HG02678 (cell line): ENCODE measurements at regions not wholly inside any gene's neighbourhood (a gene's known extent, or its start where the extent isn't known, plus 50 kb on each side); places are given as distances from the start of the nearest gene placed in this dataset.

ENCODE experiments used
- ATAC-seq: cut with Tn5 transposase; IDR thresholded peaks from one replicate; pipeline ENCODE4 v1.9.1; 2021; ENCODE audit warnings: mild to moderate bottlenecking, moderate library complexity; ENCODE audit not compliant: unreplicated experiment

- peak; percentile 64 for ATAC-seq
Observed at GRCh38 chr5:23012842-23013241, 159.7 kb upstream of the CDH12 start.

DNA sequence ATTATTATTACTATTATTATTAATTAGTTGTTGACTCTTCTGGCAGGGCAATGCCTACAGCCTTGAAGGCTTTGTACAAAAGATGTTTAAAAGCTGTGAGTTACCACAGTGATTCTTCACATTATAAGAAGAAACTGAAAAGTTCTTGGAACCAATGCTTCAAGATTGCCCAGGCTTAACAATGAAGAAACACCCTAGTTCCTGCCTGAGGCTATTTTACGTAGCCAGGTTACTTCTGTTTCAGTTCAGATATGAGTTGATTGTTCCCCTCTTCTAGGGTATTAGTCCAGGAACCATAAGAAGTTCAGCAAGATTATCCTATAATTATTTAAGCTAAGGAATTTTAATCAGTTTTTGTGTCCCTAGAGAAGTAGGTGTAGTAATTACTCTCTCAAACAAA, 154.6 kb upstream of the CDH12 start:
- no peak for ATAC-seq

GRCh38 chr5:23007236-23007635, 154.1 kb upstream of the CDH12 start:
- ATAC-seq: no peak

GRCh38 chr5:23001120-23001519, 148.0 kb upstream of the CDH12 start:
- ATAC-seq: no peak

DNA sequence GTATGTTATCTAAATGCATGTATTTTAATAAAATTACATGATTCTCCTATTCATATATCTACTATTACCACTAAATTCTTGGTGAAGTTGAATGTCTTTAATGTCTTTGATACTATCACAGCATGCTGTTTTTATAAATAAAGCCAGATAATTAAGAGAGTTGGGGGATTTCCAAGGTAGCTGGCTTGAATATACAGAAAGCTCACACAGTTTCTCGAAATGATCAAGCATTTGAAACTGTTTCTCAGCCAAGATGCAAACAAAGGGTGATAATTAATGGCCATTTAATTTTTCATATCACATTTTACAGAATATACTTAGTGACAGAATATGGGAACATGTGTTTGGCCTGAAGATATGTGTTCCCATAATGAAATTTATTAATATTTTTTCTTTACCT, 145.6 kb upstream of the CDH12 start:
- ATAC-seq: no peak

DNA sequence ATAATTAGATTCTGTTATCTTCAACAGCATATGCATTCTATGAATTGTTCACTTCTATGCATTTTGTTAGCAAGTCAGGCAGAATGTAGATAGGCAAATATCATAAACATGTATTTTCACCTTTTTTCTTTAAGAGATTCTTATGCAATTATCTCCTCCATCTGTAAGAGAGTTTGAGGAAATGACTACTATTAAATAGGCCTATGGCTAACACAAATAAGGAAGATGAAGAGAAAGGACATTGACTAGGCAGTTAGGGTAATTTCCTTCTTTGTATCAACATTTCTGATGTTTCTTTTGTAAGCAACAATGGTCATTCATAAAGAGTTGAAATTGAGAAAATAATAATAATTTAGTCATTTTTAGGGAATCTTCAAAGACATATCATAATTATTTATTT, 145.2 kb upstream of the CDH12 start:
- ATAC-seq: no peak

GRCh38 chr5:22988937-22989336, 135.8 kb upstream of the CDH12 start:
- no peak for ATAC-seq

GRCh38 chr5:22986281-22986680, 133.1 kb upstream of the CDH12 start:
- ATAC-seq: no peak

- ATAC-seq: no peak
Observed at GRCh38 chr5:22985446-22985845, 132.3 kb upstream of the CDH12 start.

DNA sequence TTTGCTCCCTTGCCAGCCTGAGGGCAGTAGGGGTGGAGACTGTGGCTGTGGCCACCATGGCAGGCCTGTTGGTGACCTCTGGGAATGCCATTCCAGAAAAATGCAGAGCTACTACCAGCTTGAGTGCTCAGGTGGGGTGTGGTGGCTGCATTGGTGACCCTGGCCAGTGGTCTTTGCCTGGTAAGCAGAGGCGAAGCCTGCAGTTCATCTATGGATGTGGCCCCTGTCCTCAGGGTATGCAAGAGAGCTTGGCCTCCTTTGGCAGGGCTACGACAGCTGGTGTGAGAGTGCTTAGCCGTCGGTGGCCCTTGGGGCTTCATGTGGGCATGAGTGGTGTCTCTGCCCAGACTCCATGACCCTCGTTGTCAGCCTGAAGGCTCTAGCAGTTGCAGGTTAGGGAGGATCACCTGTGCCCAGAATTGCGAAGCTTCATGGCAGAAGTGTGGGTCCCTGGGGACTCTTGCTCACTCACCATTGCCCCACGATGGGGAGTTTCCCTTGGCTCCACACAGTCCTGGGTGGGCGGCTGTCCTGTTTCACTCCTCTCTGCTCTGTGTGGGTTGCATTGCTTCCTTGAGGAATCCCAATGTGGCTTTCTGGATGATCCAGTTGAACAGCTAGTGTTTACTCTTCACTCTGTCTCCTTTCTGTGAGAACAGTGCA, 117.9 kb upstream of the CDH12 start:
- ATAC-seq: no peak

DNA sequence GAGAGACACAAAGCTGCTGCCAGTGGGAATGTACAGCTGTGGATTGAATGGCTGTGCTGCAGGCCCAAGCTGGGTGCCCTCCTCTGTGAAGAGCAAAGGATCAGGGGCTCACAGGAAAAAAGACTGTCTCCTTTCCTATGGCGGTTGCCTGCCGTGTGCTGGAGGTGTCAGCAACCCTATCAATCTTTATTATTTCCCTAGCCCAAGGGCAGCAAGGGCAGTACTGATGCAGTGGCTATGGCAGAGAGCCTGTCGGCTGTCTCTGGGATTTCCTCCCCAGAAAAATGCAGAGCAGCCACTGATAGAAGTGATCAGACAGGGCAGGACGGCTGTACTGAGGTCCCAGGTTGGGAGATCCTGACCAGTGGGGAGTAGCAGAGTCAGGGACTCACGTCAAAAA, 117.3 kb upstream of the CDH12 start:
- no peak for ATAC-seq

- no peak for ATAC-seq
Observed at GRCh38 chr5:22968386-22968785, 115.2 kb upstream of the CDH12 start.

DNA sequence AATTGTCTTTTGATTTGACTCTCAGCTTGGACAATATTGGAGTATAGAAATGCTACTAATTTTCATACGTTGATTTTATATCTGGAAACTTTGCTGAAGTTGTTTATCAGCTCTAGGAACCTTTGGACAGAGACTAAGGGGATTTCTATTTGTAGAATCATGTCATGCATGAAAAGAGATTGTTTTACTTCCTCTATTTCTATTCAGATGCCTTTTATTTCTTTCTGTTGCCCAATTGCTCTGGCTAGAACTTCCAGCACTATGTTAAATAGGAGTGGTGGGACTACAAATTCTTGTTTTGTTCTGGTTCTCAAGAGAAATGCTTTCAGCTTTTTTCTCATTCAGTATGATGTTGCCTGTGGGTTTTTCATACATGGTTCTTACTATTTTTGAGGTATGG, 112.8 kb upstream of the CDH12 start:
- no peak for ATAC-seq

DNA sequence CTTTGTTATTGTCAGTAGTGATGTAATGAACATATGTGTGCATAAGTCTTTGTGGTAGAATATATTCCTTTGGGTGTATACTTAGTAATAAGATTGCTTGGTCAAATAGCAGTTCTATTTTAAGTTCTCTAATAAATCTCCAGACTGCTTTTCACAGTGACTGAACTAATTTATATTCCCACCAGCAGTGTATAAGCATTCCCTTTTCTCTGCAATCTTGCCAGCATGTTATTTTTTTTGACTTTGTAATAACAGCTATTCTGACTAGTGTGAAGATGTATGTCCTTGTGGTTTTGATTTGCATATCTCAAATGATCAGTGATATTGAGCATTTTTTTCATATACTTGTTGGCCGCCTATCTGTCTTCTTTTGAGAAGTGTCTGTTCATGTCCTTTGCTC, 111.5 kb upstream of the CDH12 start:
- ATAC-seq: no peak

DNA sequence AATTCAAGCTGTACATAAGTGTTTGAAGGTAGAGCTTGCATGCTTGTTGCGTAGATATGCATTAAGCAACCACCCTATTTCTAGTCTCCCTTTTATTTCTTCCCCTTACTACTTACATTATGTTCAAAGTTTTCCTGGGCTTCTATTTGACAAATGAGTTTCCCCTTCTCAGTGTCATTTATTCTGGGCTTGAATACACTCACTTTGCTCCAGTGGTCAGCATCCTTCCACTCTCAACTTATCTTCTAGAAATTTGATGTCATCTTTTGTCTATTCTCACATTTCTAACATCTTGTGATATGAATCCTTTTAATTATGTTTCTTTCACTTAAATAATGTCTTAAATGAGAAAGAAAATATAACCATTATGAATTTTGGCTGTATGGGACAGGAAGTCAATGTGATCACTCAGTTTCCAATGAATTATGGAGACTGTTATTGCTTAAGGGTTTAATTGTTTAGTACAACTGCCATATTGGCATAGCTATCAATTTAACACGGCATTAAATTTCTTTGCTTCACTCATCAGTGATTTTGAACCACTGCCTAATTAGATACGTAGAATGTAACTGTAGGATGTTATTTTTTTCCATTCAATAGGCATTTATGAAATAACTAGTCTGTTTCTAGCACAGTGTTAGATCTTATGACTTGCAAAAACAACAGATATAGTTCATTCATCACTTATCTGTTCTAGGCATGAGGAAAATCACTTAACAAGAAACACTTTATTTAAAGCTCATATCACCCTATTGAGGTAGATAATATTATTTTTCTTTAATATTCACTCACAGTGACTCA, 105.5 kb upstream of the CDH12 start:
- no peak for ATAC-seq

DNA sequence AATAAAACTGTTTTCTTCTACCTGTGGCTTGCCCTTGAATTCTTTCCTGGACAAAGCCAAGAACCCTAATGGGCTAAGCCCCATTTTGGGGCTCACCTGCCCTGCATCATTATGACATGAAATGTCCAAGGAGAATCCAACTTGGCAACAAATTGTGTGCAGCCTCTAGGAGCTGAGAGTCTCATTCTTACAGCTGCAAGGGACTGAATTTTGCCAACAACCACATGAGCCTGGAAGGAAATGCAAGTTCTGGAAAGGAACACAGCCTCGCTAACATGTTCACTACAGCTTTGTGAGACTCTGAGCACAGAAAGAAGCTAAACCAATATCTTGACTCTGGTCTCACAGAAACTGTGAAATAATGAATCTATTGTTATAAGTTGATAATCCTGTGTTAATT, 94.8 kb upstream of the CDH12 start:
- ATAC-seq: no peak

- no peak for ATAC-seq
Observed at GRCh38 chr5:22938362-22938761, 85.2 kb upstream of the CDH12 start.

DNA sequence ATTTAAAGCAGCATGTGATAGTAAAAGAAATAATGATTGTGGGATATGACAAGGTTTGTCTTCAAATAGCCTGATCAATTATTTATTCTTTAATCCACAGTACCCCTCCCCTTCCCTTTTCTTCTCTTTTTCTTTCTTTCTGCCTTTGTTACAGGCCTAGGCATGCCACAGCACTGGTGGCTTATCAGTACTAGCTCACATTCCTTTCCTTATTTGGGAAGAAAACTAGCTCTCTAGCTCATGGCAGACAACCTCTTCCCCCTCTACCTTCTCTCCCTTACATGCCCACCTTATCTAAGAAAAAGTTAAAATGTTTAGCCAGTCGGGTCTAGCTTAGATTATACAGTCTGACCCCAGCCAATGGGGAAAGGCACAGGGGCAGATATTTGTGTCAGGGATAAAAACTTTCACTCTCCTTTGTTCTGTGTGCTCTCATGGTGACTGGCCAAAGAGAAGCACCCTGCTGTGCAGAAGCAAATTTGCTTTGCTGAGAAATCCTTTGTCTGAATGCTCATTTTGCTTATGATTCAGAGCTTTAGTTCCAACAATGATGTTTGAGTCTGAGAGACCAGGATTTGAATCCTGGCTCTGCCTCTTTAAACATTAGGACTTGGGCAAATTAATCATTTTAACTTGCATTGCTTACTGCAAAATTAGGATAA, 75.8 kb upstream of the CDH12 start:
- no peak for ATAC-seq

DNA sequence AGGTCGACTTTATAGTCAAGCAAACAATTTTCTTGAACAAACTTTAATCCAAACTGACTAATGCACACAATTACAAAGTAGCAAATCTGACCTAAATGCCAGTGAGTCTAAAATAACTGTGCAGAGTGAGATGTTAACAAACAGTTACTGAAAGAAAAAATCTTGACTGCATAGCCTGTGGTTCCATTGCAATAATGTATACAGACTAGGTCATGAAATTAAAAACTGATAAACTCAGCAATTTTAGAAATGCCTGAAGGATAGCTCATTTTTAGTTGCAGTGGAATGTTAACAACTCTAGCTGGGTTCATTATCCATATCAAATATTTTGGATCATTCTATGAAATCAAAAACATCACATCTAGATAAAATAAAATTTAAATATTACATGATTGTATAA, 73.4 kb upstream of the CDH12 start:
- ATAC-seq: no peak

GRCh38 chr5:22918511-22918910, 65.4 kb upstream of the CDH12 start:
- no peak for ATAC-seq

DNA sequence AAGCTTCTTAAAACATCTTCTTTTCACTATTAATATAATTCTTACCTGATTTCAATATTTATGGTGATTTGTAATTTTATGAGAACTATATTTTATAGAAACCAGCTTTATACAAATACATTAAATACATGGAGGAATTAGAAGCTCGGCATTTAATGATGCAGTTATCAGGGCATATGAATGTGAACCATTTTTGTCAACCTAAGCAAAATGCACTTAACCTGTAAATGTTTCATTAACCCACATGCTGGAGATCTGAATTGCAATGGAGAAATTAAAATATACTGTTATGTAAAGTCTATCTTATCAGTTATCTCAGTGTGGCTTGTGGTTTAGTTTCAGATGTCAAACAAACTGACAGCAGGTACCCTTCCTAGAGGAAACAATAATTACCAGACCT, 63.2 kb upstream of the CDH12 start:
- ATAC-seq: no peak

GRCh38 chr5:22911019-22911418, 57.9 kb upstream of the CDH12 start:
- ATAC-seq: no peak
